ENCODE measurements at regions not wholly inside any gene's neighbourhood (a gene's known extent, or its start where the extent isn't known, plus 50 kb on each side); places are given as distances from the start of the nearest gene placed in this dataset.
A peak's percentile ranks its signal among the peaks of the same experiment; 100 is the strongest.

DNA sequence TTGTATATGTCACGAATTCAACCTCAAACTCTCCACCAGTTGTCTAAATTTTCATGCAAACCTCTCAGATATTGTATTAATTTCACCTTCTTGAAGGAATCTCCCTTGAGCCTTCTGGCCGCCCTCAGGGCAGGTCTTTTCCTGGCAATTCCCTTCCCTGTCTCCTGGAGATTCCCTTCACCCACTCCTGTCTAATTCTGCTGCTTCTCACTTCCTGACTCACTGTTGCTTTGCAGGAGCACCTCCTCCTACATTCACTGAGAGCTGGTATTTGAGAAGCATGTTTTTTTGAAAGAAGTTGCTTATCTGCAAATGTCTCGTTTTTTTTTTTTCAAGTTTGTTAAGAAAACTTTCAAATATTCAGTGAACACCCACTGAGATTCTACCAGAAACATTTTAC, 79.9 kb upstream of the OTOS start:
- H3K36me3 ChIP-seq (ENCODE audit: control insufficient read depth, insufficient read depth, low read length) = no peaks in the 10 kb centered on the region
- H3K23ac ChIP-seq (ENCODE audit: low read depth, low read length) = no peak overlapping the region
- no peak overlapping the region for H4K5ac ChIP-seq (ENCODE audit: low read depth, low read length)
- no peak overlapping the region for H3K18ac ChIP-seq (ENCODE audit: low read depth, low read length)
- H3K27ac ChIP-seq (ENCODE audit: insufficient read depth, low read length) = no peak overlapping the region
- H2AK5ac ChIP-seq (ENCODE audit: low read depth, low read length) = no peak overlapping the region
- no peak overlapping the region for H2AFZ ChIP-seq (replicated peaks; ENCODE audit: low read length, poor library complexity)
- H2BK5ac ChIP-seq (ENCODE audit: low read depth, low read length, poor library complexity, severe bottlenecking) = no peak overlapping the region
- peaks cover 2% of the 10 kb centered on the region; the same call in 1 of the 2 replicates for H3K27me3 ChIP-seq (ENCODE audit: control insufficient read depth, insufficient read depth, low read length)
- no peak overlapping the region for H3K4me3 ChIP-seq (ENCODE audit: insufficient read depth, low read depth, low read length)
- no peaks in the 10 kb centered on the region for H3K9me1 ChIP-seq (ENCODE audit: insufficient read depth, low read length)
- no peak overlapping the region for H3K14ac ChIP-seq (replicated peaks; ENCODE audit: low read depth, low read length)
- no peak overlapping the region for H2BK15ac ChIP-seq (ENCODE audit: low read depth, low read length)
- H3K4ac ChIP-seq (ENCODE audit: low read depth, low read length) = no peak overlapping the region
- no peaks in the 10 kb centered on the region for H3K79me1 ChIP-seq (ENCODE audit: low read depth in 1 of 2, low read length in 2 of 2)
- H4K20me1 ChIP-seq (ENCODE audit: insufficient read depth, low read length) = no peaks in the 10 kb centered on the region
- H4K91ac ChIP-seq (ENCODE audit: insufficient read depth, low read depth, low read length) = no peak overlapping the region
- H3K4me2 ChIP-seq (ENCODE audit: low read depth, low read length) = peak overlapping the region; percentile 20
- no peak overlapping the region for H3K9ac ChIP-seq (ENCODE audit: low read depth, low read length)
- intact Hi-C loops (cut with micrococcal nuclease) (no loop called here), dilution Hi-C loops (cut with HindIII; ENCODE audit: low sequenced_read_pairs, unreplicated experiment) (no loop called here), in situ Hi-C loops (cut with MboI; ENCODE audit: low sequenced_read_pairs) (no loop called here)
- ChIA-PET CTCF (interaction anchor here (1.1 kb wide), 1 partner anchor 50 kb away, joined by 3 read pairs; no protein-coding TSS in a partner anchor), POLR2A (ENCODE audit: unreplicated experiment) (no interaction called here)
- peaks cover 6% of the 10 kb centered on the region for H3K4me1 ChIP-seq (ENCODE audit: control insufficient read depth, insufficient read depth, low read length)
- H3K56ac ChIP-seq (ENCODE audit: extremely low read depth, insufficient read depth, low read length) = no peak overlapping the region
- BruUV-seq (replicated peaks) = no TSS peak
- no peak overlapping the region for H2BK120ac ChIP-seq (ENCODE audit: low read depth, low read length)
- H3K9me3 ChIP-seq (ENCODE audit: control insufficient read depth, insufficient read depth, low read length) = no peaks in the 10 kb centered on the region
- TF ChIP-seq MXI1 (IDR thresholded peaks at IDR 0.05; ENCODE audit: borderline replicate concordance, low read depth, low read length) (no peak), RAD21 (IDR thresholded peaks at IDR 0.05; ENCODE audit: low read length) (no peak), CHD1 (IDR thresholded peaks at IDR 0.05; ENCODE audit: low read depth, low read length) (no peak)
- no peak overlapping the region for H2AK9ac ChIP-seq (replicated peaks; ENCODE audit: low read depth, low read length, poor library complexity)
- no CpG with 5 or more reads among the region's 3 CpGs for WGBS, 2 experiments (ENCODE audit: extremely low coverage in 2 of 2, insufficient read length in 1 of 2)
- H4K8ac ChIP-seq (ENCODE audit: low read depth in 2 of 2, low read length in 2 of 2) = no peak overlapping the region
- no peak overlapping the region for H2BK20ac ChIP-seq (ENCODE audit: low read depth, low read length)
- DNase-seq (peak; percentile 80), ATAC-seq (ENCODE audit: low read depth) (peak; percentile 80)

Measured in IMR-90 (cell line).